Fibroblast of skin of scalp (primary cell): ENCODE measurements at regions not wholly inside any gene's neighbourhood (a gene's known extent, or its start where the extent isn't known, plus 50 kb on each side); places are given as distances from the start of the nearest gene placed in this dataset.
"Not testable (repeated sequence)": the region's sequence is repeated elsewhere in the genome, so short reads cannot be mapped to it uniquely, and the experiment has no call there.

Experiments
- DNase-seq: peaks from one replicate; pipeline ENCODE4 v3.0.0-alpha.2; 2013

DNA sequence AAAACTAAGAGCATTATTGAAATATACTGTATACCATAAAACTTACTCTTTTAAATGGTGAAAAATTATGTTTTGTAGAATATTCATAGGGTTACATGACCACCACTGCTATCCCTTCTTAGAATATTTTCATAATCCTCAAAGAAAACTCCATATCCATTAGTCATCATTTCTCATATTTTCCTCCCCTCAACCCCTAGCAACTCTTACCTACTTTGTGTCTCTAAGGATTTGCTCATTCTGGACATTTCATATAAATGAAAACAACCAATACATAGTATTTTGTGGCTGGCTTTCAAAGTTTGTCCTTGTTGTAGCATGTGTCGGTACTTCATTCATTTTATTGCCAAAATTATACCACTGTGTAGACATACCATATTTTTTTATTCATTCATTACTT is 863.8 kb downstream of the KCNA4 start:
- DNase-seq: peak; percentile 87

DNA sequence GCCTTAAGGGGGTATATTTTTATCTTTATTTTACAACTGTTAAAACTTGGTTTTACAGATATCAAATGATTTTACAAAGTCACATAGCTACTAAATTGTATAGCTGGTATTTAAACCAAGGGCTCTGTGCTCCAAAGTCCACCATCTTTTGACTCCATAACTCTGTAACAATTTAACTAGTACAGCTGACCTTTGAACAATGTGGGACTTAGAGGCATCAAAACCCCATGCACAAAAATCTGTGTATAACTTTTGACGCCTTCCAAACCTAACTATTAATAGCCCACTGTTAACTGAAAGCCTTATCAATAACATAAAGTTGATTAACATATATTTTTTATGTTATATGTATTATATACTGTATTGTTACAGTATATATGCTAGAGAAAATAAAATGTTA is 874.3 kb downstream of the KCNA4 start:
- not testable (repeated sequence) for DNase-seq

DNA sequence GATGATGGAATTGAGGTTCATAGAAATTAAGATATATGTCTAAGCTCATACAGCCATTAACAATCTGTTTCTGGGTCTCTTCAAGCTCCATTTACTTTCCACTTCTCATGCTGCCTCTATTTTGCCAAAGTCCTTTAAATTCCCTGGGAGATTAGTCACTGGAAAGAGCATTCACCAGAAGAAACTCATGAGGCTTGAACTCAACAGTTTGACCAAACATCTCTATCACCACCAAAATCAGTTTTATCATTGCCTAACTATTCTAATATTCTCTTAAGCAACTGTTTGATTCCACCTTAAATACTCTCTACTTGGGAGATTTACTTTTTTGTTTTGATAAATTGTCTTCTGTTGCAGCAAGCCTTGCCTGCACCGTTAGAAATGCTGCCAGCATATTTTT is 881.3 kb downstream of the KCNA4 start:
- peak; percentile 76 for DNase-seq

DNA sequence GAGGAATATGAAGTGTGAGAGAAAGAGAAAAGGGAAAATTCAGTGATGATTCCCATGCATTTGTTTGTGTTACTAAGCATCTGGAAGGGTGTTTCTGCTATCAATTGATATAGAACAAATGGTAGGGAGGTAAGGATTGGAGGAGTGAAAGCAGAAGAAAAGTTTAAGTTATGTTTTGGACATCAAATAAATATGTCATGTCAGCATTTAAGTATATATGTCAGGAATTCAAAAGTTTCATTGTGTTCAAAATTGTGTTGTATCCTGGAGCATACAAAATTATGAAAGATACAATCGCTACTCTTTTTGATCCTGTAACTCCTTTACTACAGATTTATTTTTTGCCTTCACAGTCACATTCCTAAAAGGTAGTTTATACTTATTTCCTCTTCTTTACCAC is 885.8 kb downstream of the KCNA4 start:
- DNase-seq: no peak

DNA sequence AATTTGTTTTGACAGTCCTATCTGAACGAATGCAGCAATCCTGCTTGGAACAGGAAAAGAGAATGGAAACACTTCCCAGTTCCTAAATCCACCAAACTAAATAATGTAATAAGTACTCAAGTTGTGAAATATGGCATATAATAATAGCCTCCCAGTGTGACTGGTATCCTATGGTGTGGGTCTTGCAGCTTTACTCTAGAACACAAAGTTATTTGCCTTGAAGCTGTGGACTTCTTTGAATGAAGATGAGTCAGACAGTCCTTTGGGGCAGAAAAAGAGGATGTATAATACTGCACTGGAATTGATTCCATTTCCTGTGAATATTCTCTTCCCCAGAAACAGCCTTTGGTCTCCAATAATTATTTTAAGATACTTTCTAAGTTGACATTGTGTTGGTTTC is 887.0 kb downstream of the KCNA4 start:
- peak; percentile 88 for DNase-seq

DNA sequence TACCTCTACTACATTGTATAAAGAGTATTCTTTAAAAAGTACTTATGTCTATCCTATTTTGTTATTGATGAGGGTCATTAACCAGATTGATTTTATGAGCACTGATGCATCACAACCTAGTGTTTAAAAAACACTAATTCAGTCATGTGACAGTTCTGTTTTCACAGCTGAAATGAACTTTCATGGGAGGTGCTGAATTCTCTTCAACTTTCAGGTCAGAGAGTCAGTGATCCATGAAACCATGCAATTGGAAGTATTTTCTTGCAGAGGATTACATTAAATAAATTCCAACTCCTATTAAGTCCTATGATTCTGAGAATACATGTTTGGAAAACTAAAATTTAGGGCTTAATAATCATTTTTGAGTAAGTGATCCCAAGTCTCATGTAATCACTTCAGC is 889.4 kb downstream of the KCNA4 start:
- no peak for DNase-seq

DNA sequence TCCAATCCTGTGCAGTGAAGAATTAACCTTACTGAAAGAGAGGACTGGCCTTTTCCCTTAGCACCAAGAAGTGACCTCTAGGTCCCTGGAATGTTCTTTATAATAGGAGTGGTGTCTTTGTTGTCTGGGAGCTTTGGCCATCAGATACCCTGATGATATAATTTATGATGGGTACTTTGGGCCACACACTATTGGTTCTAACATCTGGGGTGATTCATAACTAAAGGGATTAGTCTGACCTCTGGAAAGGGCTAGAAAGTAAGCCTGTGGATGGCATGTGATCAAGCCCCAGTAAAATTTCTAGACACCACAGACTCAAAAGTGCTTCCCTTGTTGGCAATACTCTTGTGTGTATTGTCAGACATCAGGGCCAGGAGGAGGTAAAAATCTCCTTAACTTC is 891.2 kb downstream of the KCNA4 start:
- no peak for DNase-seq

DNA sequence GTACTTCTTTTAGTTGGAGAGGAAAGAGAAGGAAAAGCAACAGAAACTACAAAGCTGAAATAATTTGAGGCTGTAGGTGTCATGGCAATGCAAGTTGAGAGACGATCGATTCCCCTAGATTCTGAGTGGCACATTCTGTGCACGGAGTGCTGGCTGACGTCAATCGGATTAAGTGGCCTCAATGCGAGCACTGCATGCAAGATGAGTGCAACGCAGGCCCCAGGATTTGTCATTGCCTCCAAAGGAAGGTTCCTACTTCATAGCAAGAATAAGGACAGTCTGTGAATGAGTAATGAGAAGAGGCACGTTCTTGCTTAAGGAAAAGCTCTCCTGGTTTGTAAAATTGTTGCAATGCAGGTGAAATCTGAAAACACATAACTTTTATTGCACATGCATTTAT is 892.4 kb downstream of the KCNA4 start:
- no peak for DNase-seq

DNA sequence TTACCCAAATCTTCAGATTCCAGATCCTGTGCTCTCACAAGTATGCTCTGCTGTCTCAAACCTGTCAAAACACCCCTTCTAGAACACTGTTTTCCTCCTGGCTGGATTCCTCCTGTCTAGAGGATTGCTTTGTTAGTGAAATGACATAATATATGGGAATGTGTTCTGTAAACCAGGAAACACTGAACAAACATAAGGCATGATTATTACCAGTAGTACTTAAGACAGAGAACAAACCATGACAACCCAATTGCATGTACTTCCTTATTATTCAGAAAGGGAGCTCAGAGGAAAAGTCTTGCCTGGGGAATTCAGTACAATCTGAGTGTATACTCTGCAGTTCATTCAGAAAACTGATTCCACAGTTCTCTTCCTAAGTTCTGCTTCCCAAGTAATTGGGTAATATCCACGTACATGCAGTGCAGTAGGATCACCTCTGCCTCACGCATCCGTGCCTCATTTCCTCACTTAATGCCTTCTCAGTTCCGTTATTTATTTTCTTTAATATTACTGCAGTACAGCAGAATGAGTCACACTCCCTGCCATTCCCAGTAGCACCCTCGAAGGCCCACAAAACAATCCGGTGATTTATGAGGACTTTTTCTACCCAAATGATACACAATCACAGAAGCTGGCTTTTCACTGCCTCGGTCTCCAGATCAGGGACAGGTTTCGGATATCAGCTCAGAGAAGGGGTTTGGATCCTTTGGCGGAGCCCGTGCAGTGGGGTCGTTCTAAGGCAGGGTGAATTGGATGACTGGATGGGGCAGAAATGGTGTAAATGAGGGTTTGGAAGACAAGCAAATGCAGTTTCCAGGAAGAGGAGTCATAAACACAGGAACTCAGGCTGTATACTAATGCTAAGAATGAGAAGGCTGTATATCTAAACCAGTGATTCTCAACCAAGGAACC is 896.9 kb downstream of the KCNA4 start:
- DNase-seq: peak; percentile 80

DNA sequence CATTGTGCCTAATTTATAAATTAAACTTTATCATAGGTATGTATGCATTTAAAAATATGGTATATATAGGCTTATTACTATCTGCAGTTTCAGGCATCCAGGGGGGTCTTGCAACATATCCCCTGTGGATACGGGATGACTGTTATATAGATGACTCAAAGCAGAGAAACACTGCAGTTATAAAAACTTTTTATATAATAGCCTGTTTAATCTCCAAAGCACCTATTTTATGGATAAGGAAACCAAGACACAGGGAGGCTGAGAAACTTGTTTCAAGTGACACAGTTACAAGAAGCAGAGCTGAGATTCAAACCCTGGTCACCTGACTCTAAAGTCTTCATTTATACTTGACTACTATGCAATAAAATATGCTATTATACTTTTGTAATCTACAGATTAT is 897.7 kb downstream of the KCNA4 start:
- DNase-seq: peak; percentile 65

DNA sequence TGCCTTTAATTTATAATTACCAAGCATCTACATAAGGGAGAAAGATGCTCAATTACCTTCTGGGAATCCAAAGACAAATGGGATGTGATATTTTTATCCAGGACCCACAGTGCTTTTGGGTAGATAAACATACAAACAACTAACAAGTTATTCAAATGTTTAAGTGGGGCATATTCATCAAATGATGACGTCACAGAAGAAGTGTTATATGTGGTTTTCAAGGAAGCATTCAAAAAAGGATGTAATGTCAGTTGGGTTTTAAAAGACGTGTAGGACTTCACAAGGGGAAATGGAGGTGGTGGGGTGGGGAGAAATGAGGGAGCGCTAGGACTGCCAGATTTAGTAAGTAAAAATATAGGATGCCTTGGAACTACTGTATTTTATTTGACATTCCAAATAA is 915.9 kb downstream of the KCNA4 start:
- DNase-seq: no peak

DNA sequence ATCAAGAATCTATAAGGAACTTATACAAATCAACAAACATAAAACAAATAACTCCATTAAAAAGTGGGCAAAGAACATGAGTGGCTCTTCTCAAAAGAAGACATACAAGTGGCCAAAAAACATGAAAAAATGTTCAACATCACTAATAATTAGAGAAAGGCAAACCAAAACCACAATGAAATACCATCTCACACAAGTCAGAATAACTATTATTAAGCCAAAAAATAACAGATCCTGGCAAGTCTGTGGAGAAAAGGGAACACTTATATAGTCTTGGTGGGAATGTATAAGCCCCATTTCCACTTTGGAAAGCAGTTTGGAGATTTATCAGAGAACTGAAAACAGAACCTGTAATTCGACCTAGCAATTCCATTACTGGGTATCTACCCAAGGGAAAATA is 921.0 kb downstream of the KCNA4 start:
- peak; percentile 60 for DNase-seq

DNA sequence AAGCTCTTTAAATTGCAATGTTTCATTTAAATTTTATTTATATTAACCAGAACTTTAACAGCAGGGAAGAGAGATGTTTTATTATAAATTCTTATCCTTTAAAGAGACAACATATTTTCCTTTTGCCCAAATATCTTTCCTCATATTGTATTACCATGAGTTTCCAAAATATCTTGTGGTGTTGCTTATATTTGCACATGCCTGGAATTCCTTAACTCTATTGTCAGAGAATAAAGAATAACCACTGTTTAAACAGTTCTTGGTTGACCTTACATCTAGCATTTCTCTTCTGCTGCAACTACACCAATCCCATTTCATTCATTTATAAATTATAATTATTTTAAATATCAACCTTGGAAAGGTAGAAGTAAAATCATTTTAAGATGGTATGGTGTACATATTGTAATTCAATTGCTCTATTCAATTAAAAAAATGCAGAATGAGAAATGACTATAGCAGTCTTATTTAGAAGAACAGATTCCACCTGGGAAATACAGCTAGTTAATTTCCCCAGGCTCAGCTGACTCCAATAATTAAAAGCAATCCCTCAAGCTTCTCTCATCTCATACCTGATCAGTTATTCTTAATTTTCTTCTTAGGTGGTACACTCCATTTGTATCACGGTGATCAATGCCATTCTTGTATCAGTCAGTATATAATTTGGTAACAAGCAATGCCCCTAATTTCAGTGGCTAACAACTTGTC is 923.3 kb downstream of the KCNA4 start:
- DNase-seq: peak; percentile 76

DNA sequence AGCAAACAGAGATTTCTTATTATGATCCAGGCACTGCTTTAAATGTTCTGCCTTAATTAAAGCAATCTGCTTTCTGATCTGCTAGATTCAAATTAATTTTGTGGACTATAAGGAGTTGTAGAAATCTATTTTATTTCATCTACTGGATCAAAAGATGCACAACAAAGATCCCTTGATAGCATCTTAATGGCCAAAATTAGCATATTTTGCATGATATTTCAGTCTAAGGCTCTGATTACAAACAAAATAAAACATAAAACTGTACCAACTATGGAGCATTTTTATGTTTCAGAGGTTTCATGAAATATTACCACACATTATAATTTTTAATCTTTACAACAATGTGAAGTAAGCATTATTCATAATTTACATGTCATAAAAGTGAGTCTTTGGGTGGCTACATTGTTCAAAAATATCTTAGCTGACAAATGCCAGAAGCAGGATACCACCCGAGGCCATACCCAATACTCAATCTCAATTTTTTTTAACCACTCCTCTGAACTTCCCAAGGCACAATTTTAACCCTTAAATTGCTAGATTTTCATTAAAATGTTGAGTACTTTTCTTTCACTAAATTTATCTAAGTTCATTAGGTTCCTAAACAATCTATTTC is 929.5 kb downstream of the KCNA4 start:
- no peak for DNase-seq

DNA sequence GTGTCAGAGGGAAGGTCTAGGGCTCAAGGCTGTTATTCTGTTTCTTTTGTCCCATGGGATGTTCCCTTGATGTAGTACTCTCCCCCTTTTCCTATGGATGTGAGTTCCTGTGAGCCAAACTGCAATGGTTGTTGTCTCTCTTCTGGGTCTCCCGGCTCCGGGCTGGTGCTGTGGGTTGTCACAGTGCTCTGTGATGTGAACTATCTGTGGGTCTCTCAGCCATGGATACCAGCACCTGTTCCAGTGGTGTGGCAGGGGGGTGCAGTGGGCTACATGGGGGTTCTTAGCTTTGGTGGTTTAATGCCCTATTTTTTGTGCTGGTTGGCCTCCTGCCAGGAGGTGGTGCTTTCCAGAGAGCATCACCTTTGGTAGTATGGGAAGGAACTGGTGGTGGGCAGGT is 941.1 kb downstream of the KCNA4 start:
- no peak for DNase-seq

DNA sequence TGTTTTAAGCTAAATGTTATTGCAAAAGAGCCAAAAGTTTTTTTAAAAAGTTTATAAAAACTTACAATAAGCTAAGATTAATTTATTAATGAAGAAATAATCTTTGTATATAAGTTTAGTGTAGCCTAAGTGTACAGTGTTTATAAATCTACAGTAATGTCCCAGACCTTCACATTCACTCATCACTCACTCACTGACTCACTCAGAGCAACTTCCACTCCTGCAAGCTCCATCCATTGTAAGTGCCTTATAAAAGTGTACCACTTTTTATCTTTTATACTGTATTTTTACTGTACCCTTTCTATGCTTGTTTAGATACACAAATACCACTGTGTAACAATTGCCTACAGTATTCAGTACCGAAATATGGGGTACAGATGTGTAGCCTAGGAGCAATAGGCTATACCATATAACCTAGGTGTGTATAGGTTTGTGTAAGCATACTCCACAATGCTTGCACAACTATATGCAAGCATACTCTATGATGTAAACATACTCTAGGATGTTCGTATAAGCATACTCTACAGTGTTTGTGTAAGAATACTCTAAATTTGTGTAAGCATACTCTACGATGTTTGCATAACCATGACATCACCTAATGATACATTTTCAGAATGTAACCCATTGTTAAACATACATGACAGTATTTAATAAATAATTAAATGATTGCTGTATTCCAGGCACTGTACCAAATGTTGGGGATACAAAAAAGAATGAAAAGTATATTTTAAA is 953.0 kb downstream of the KCNA4 start:
- peak; percentile 4 for DNase-seq

DNA sequence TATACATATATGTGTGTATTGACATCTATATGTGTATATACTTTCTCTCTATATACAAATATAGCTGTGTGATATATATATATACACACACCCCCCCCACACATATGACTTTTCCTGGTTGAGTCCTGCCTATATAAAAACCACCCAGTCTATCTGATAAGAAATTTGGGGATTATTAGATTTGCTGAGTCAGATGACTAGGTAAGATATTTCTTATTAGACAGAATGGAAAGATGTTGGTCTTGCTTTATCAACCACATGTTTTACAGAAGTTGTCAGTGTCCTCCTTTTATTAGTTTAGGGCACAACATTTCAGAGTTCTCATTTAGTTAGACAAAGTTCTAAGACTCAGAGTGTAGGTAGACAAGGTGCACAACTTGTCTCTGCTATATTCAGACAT is 953.3 kb downstream of the METTL15 start:
- DNase-seq: no peak

DNA sequence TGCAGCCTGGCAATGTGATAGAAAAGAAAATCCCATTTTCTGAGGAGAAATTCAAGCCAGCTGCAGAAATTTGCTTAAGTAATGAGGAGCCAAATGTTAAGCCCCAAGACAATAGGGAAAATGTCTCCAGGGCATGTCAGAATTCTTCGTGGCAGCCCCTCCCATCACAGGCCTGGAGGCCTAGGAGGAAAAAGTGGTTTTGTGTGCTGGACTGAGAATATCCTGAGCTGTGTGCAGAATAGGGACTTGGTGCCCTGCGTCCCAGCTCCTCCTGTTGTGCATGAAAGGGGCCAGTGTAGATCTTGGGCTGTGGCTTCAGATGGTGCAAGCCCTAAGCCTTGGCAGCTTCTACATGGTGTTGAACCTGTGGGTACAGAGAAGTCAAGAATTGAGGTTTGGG is 948.3 kb downstream of the METTL15 start:
- DNase-seq: not testable (repeated sequence)

DNA sequence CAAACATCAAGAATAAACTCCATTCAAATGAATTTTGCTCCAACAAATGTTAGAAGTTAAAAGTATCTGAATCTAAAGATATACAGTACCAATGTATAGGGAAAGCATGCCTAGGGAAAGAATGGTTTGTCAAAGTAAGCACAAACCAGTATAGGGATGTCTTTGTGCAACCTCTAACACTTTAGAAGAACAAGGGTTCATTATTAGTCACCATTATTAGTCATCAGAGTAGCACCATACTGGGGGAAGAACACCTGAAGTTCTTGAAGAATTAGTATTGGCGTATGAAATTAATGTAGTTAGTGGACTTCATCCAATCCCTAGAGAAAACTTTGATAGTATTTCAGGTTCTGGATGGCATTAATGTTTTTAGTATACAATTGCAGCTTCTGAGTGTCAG is 943.7 kb downstream of the METTL15 start:
- DNase-seq: no peak

DNA sequence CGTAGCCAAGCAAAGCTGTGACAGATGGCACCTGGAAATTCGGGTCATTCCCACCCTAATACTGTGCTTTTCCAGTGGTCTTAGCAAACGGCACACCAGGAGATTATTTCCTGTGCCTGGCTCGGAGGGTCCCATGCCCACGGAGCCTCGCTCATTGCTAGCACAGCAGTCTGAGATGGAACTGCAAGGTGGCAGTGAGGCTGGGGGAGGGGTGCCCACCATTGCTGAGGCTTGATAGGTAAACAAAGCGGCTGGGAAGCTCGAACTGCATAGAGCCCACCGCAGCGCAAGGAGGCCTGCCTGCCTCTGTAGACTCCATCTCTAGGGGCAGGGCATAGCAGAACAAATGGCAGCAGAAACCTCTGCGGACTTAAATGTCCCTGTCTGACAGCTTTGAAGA is 942.8 kb downstream of the METTL15 start:
- DNase-seq: not testable (repeated sequence)

DNA sequence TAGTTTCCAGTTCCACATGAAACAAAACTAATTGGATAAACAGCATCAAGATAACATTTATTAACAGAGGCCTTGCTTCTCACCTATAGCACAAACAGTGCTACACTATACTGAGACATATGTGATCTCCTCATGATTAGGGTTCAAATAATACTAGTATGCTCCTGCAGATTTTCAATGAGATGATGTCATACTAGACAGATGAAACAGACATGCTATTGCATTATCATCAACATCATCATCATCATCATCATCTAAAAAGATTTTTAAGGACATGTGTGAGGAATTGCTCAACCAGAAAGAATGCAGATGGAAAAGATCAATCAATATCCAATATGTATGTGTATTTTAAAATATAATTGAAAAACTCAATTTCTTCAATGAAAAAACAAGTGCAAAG is 932.3 kb downstream of the METTL15 start:
- no peak for DNase-seq

DNA sequence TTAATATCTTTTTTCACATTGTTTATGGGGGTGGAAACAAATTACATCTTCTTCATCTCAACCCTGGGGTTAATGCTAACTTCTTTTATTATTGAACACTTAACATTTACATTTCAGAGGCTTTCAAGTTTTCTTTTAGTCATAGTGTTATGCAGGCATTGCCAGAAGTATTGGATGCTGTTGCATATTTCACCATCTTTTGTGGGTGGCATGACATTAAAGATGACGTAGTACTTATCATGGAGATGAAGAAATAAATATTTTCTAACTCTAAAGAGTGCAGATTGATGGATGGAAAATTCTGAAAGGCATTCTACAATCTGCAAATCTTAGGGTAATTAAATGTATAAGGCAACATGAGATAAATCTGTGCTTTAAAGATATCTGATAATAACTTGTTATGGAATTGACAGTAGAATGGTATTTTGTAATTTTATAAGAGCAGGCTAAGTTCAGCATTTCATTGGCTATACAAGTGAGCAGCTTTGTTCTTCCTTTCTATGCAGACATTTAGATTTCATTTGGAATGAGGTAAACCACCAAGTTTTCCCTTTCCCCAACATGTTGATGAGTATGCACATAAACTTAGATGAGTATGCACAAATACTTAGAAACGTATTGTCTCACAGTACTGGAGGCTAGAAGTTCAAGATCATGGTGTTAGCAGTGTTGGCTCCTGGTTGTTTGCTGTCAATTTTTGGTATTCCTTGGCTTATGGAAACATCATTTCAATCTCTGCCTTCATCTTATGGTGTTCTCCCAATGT is 924.4 kb downstream of the METTL15 start:
- DNase-seq: no peak
